ENCODE measurements at regions not wholly inside any gene's neighbourhood (a gene's known extent, or its start where the extent isn't known, plus 50 kb on each side); places are given as distances from the start of the nearest gene placed in this dataset.
A peak's percentile ranks its signal among the peaks of the same experiment; 100 is the strongest.

GRCh38 chr15:59885832-59886231, 118.3 kb upstream of the FOXB1 start (continued):
- TF ChIP-seq, protein P1, sequence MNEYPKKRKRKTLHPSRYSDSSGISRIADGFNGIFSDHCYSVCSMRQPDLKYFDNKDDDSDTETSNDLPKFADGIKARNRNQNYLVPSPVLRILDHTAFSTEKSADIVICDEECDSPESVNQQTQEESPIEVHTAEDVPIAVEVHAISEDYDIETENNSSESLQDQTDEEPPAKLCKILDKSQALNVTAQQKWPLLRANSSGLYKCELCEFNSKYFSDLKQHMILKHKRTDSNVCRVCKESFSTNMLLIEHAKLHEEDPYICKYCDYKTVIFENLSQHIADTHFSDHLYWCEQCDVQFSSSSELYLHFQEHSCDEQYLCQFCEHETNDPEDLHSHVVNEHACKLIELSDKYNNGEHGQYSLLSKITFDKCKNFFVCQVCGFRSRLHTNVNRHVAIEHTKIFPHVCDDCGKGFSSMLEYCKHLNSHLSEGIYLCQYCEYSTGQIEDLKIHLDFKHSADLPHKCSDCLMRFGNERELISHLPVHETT (tag by site-specific recombination; IDR thresholded peaks at IDR 0.05) = 0 out of 2 replicates have a peak, but pooled peaks have one; percentile 27
- TF ChIP-seq ZNF16 (tag by site-specific recombination; IDR thresholded peaks at IDR 0.05; ENCODE audit: low read depth) (no peak), ZBTB1 (tag by site-specific recombination; IDR thresholded peaks at IDR 0.05) (0 out of 2 replicates have a peak, but pooled peaks have one; percentile 65), ZNF473 (tag by site-specific recombination; IDR thresholded peaks at IDR 0.05) (no peak), ZNF175 (tag by site-specific recombination; IDR thresholded peaks at IDR 0.05) (no peak), KLF10 (tag by site-specific recombination; IDR thresholded peaks at IDR 0.05) (peak; percentile 64), GLIS2 (tag by site-specific recombination; IDR thresholded peaks at IDR 0.05) (no peak), REST (tag by site-specific recombination; IDR thresholded peaks at IDR 0.05) (no peak), ZNF626 (tag by site-specific recombination; IDR thresholded peaks at IDR 0.05) (no peak), ZNF114 (tag by site-specific recombination; IDR thresholded peaks at IDR 0.05) (no peak), REPIN1 (tag by site-specific recombination; IDR thresholded peaks at IDR 0.05; ENCODE audit: low read depth) (no peak), ZNF791 (tag by site-specific recombination; IDR thresholded peaks at IDR 0.05) (no peak), ZNF221 (tag by site-specific recombination; IDR thresholded peaks at IDR 0.05; ENCODE audit: borderline replicate concordance) (no peak), ZNF302 (tag by site-specific recombination; IDR thresholded peaks at IDR 0.05; ENCODE audit: low read depth) (no peak), SP7 (tag by site-specific recombination; IDR thresholded peaks at IDR 0.05) (peak; percentile 94), PATZ1 (tag by site-specific recombination; IDR thresholded peaks at IDR 0.05) (peak; percentile 50; the same call in 1 of the 2 replicates), ZNF549 (tag by site-specific recombination; IDR thresholded peaks at IDR 0.05) (no peak), SP3 (tag by site-specific recombination; IDR thresholded peaks at IDR 0.05) (no peak), ZNF501 (tag by site-specific recombination; IDR thresholded peaks at IDR 0.05) (peak; percentile 61; the same call in 1 of the 2 replicates), ZNF280D (tag by site-specific recombination; IDR thresholded peaks at IDR 0.05) (no peak), SALL2 (tag by site-specific recombination; IDR thresholded peaks at IDR 0.05; ENCODE audit: borderline replicate concordance) (no peak), OSR2 (tag by site-specific recombination; IDR thresholded peaks at IDR 0.05) (peak; percentile 99), CTCF (tag by site-specific recombination; IDR thresholded peaks at IDR 0.05) (no peak), ZNF654 (tag by site-specific recombination; IDR thresholded peaks at IDR 0.05; ENCODE audit: low read depth) (no peak), ZNF596 (tag by site-specific recombination; IDR thresholded peaks at IDR 0.05) (peak; percentile 56; the same call in 1 of the 2 replicates), ZSCAN16 (tag by site-specific recombination; IDR thresholded peaks at IDR 0.05) (0 out of 2 replicates have a peak, but pooled peaks have one; percentile 58)
- TF ChIP-seq, protein P2, sequence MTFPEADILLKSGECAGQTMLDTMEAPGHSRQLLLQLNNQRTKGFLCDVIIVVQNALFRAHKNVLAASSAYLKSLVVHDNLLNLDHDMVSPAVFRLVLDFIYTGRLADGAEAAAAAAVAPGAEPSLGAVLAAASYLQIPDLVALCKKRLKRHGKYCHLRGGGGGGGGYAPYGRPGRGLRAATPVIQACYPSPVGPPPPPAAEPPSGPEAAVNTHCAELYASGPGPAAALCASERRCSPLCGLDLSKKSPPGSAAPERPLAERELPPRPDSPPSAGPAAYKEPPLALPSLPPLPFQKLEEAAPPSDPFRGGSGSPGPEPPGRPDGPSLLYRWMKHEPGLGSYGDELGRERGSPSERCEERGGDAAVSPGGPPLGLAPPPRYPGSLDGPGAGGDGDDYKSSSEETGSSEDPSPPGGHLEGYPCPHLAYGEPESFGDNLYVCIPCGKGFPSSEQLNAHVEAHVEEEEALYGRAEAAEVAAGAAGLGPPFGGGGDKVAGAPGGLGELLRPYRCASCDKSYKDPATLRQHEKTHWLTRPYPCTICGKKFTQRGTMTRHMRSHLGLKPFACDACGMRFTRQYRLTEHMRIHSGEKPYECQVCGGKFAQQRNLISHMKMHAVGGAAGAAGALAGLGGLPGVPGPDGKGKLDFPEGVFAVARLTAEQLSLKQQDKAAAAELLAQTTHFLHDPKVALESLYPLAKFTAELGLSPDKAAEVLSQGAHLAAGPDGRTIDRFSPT (tag by site-specific recombination; IDR thresholded peaks at IDR 0.05) = no peak
